Stimulated activated CD4-positive, alpha-beta T cell treated with anti-CD3 and anti-CD28 coated beads, Interleukin-1b, Interleukin-23, amount 100 ng/mL, for 4 hours (primary cell): ENCODE measurements at regions not wholly inside any gene's neighbourhood (a gene's known extent, or its start where the extent isn't known, plus 50 kb on each side); places are given as distances from the start of the nearest gene placed in this dataset.

ENCODE experiments used
- DNase-seq, 2 donors: peaks; one replicate each; pipeline ENCODE4 v3.0.0-alpha.2; 2020; ENCODE audit warnings: low read depth in 2 of 2

- no peak for DNase-seq
Measured at GRCh38 chr12:123077298-123078119, 73.4 kb downstream of the PITPNM2 start.

DNA sequence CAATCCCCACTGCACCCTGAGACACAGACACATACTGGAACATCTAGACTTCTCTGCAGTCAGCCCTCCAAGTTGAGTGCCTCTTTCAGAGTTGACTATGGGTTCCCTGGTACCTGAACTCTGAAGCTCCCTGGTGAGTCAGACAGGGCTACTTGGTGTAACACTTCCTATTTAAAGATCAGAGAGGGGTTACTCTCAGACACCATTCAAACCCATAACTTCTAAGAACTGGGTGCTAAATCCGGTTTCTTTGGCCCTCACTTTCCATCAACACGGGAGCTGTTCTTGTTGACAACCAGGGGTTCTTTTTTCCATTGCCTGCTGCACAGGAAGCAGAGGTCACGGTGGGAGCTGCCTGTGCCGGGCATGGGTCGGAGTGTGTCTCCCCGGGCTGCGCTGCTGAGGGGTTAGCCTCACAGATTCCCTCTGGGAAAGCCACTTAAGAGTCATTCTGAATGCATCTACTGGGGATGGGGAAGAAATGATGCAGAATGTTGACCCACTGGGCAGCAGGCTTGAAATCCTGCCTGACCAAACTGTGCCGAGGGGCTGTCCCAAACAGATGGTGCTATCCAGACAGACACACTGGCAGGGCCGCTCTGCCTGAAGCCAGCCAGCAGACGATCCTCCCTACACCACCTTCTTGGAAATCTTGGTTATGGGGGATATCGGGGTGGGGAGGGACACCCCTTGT, 74.1 kb downstream of the PITPNM2 start:
- peak; percentile 8 to 43 for DNase-seq

DNA sequence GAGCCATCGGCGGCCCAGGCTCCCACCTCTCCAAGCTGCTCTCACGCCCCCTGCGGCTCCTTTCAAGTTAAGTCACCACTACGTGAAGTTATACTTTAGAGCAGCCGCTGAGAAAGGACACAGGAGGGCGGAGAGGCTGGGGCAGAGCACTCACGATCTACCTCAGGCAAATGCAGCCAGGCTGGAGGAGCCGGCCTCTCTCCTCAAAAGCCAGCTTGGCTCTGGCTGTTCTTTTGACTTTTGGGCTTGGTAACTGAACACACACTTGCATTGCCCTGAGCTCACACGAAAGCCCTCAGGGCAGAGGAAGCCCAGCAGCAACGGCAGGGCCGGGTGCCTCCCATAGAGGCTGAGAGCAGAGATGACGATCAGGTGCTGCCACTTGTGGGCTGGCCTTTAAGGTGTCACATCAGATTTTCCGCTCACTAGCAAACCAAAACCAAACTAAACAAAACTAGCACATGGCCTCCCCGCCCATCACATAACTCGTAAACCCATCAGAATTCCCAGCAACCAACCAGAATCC, 75.2 kb downstream of the PITPNM2 start:
- DNase-seq, result peak; percentile 53 to 60

GRCh38 chr12:123075087-123075645, 75.7 kb downstream of the PITPNM2 start:
- DNase-seq, result no peak

GRCh38 chr12:123073962-123074801, 76.7 kb downstream of the PITPNM2 start:
- no peak for DNase-seq

DNA sequence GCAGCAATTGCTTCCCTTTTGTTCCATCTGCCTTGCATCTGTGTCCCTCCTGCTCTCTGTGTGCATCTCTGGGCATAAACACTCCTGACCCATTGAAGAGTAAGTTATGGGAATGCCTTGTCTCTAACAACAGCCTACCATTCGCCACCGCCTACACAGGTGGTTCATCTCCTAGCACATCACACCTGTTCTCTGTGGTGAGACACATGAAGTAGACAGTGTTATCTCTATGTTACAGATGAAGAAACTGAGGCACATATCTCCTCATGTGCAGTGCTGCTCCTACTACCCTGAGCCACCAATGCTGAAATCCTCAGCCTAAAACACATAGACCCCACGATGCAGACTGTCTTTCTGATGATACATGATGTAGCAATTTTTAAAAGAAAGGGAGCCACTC, 77.6 kb downstream of the PITPNM2 start:
- no peak for DNase-seq

- no peak for DNase-seq
Measured at GRCh38 chr12:123071857-123072256, 79.0 kb downstream of the PITPNM2 start.

GRCh38 chr12:123071099-123071800, 79.6 kb downstream of the PITPNM2 start:
- no peak for DNase-seq

GRCh38 chr12:123070267-123071081, 80.4 kb downstream of the PITPNM2 start:
- no peak for DNase-seq

- no peak for DNase-seq
Measured at GRCh38 chr12:123069436-123070266, 81.2 kb downstream of the PITPNM2 start.

- no peak for DNase-seq
Measured at GRCh38 chr12:123067654-123068053, 83.2 kb downstream of the PITPNM2 start.

GRCh38 chr12:123066384-123066710, 84.5 kb downstream of the PITPNM2 start:
- no peak for DNase-seq

DNA sequence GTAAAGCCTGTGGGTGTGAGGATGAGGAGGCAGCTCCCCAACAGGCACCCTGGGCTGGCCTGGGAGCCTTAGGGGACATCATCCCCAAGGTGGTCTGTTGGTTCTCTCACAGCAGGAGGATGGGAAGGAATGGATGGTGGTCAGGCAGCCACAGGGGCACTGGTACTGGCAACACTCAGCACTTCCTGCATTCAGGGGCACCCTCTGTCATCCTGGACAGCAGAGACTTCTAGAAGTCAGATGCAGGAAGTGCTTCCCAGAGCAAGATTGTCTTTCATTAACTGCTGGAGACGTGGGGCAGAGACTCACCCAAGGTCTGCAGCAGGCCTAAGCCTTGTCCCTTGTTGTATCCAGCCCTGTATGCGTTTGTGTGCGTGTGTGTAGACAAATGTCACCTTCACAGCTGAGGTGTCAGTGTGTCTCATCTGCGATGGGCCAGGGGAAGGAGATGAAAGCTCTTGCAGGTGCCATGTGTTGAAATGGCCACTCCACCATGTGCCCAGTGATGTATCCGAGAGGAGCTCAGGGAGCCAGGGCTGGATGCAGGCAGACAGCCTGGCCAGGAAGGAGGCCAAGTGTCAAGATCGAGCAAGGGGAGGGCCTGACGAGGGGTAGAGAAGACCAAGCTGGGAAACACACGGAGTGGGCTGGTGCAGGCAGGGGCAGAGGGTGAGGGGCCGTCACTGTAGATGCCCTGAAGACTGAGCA, 85.1 kb downstream of the PITPNM2 start:
- DNase-seq, result no peak

GRCh38 chr12:123064885-123065619, 84.6 kb downstream of the ARL6IP4 start:
- DNase-seq, result no peak

GRCh38 chr12:123064366-123064765, 83.9 kb downstream of the ARL6IP4 start:
- DNase-seq, result no peak

- DNase-seq, result no peak
Measured at GRCh38 chr12:123063535-123063934, 83.1 kb downstream of the ARL6IP4 start.

DNA sequence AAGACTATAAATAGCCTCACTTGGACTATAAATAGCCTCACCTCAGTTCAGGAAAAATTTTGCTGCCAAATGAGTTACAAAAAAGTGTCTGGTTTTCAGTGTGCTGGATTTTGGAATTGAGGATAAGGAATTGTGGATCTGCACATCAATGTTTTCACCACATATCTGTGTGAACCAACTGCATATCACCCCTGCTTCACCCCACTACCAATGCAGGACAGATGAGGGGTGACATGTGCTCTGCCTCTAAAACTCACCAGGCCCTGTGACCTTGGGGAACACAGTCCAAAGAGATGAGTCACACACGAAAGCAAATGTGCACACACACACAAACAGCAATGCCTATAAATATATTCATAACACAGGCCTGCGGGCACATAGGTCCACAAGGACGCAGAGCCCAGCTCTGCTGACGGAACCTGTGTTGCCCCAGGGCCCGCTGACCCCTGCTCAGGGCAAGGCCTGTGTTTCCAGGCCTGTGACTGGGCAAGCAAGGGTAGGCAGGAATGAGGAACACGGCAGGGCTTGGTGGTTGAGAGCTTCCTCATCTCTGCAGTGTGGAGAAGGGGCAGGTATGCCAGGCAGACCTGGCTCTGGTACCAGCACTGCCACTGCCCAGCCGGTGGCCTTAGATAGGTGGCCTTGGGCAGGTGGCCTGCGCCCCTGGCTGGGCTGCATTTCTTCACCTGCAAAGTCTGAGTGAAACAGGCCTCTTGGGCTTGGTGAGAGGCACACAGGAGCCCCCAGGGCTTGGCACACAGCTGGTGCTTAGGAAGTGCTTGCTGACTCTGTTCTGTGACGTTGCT, 82.4 kb downstream of the ARL6IP4 start:
- DNase-seq, result no peak
